OCI-LY1 (cell line): ENCODE measurements at regions not wholly inside any gene's neighbourhood (a gene's known extent, or its start where the extent isn't known, plus 50 kb on each side); places are given as distances from the start of the nearest gene placed in this dataset.

Experiments
- H2AFZ ChIP-seq: fragments of 200-600 bp; sonication (generic), shearing (Covaris generic); 2 replicates; pipeline ENCODE4 v1.6.0; 2014; ENCODE audit warnings: antibody characterized with exemption, mild to moderate bottlenecking, low read length
- H3F3A ChIP-seq: fragments of 200-600 bp; sonication (generic), shearing (Covaris generic); 2 replicates; pipeline ENCODE4 v1.6.0; 2014; ENCODE audit warnings: mild to moderate bottlenecking, antibody characterized with exemption, low read length, moderate library complexity; ENCODE audit not compliant: insufficient read depth
- H3K27ac ChIP-seq: fragments of 200-600 bp; sonication (generic); 2 replicates; pipeline ENCODE4 v1.5.1; 2014; ENCODE audit warnings: low read length, mixed run types, mild to moderate bottlenecking, low read depth; ENCODE audit not compliant: poor library complexity, severe bottlenecking
- H3K27me3 ChIP-seq: fragments of 200-600 bp; sonication (generic); 2 replicates; pipeline ENCODE4 v1.6.0; 2014; ENCODE audit warnings: antibody characterized with exemption, mild to moderate bottlenecking, low read length, moderate library complexity; ENCODE audit not compliant: insufficient read depth
- H3K36me3 ChIP-seq: fragments of 200-600 bp; sonication (generic); 2 replicates; pipeline ENCODE4 v1.6.1; 2014; ENCODE audit warnings: mild to moderate bottlenecking, antibody characterized with exemption, low read length, moderate library complexity, mixed read lengths; ENCODE audit not compliant: insufficient read depth
- H3K4me1 ChIP-seq: fragments of 200-600 bp; sonication (generic); 2 replicates; pipeline ENCODE4 v1.5.1; 2014; ENCODE audit warnings: mild to moderate bottlenecking, low read length, moderate library complexity; ENCODE audit not compliant: insufficient read depth, severe bottlenecking
- H3K4me2 ChIP-seq: fragments of 200-600 bp; sonication (generic), shearing (Covaris generic); 2 replicates; pipeline ENCODE4 v1.6.1; 2014; ENCODE audit warnings: low read length
- H3K4me3 ChIP-seq: fragments of 200-600 bp; sonication (generic); 2 replicates; pipeline ENCODE4 v1.5.1; 2014; ENCODE audit warnings: low read length, low read depth, mild to moderate bottlenecking, mixed read lengths; ENCODE audit not compliant: poor library complexity, severe bottlenecking
- H3K79me2 ChIP-seq: fragments of 200-600 bp; shearing (Covaris generic); 2 replicates; pipeline ENCODE4 v1.6.1; 2016; ENCODE audit warnings: mixed run types, low read length, mixed read lengths; ENCODE audit not compliant: insufficient read depth
- H3K9ac ChIP-seq: fragments of 200-600 bp; sonication (generic), shearing (Covaris generic); 2 replicates; pipeline ENCODE4 v1.6.1; 2014; ENCODE audit warnings: mild to moderate bottlenecking, low read length, mixed read lengths
- H3K9me2 ChIP-seq: fragments of 200-600 bp; sonication (generic), shearing (Covaris generic); 2 replicates; pipeline ENCODE4 v1.6.1; 2014; ENCODE audit warnings: low read depth, mild to moderate bottlenecking, low read length, mixed read lengths
- H3K9me3 ChIP-seq: fragments of 200-600 bp; shearing (Covaris generic); 2 replicates; pipeline ENCODE4 v1.6.1; 2014; ENCODE audit warnings: low read length, mixed read lengths
- H4K20me1 ChIP-seq: fragments of 200-600 bp; sonication (generic), shearing (Covaris generic); 2 replicates; pipeline ENCODE4 v1.6.0; 2016; ENCODE audit warnings: mild to moderate bottlenecking, low read length; ENCODE audit not compliant: insufficient read depth
- EZH2 ChIP-seq: fragments of 200-600 bp; sonication (generic), shearing (Covaris generic); IDR thresholded peaks from 2 replicates; pipeline ENCODE4 v1.8.0; 2017; ENCODE audit warnings: borderline replicate concordance, mixed run types, mild to moderate bottlenecking, antibody characterized with exemption, low read length, moderate library complexity, mixed read lengths
- TF ChIP-seq, protein P1 (sequence below): fragments of 200-600 bp; sonication (generic), shearing (Covaris generic); IDR thresholded peaks from 2 replicates; pipeline ENCODE4 v1.5.1; 2017; ENCODE audit warnings: mild to moderate bottlenecking, antibody characterized with exemption, low read length, moderate library complexity, mixed read lengths

- no peak overlapping the region for H3K27ac ChIP-seq
- no peak overlapping the region for H3K4me2 ChIP-seq
- no peaks in the 10 kb centered on the region for H3K27me3 ChIP-seq
- no peak overlapping the region for H3K4me3 ChIP-seq
- no peaks in the 10 kb centered on the region for H3K9me2 ChIP-seq
- H3K9ac ChIP-seq = no peak overlapping the region
- H3F3A ChIP-seq = no peaks in the 10 kb centered on the region
- H2AFZ ChIP-seq = no peak overlapping the region
- TF ChIP-seq EZH2 = no peak
- TF ChIP-seq, protein P1, sequence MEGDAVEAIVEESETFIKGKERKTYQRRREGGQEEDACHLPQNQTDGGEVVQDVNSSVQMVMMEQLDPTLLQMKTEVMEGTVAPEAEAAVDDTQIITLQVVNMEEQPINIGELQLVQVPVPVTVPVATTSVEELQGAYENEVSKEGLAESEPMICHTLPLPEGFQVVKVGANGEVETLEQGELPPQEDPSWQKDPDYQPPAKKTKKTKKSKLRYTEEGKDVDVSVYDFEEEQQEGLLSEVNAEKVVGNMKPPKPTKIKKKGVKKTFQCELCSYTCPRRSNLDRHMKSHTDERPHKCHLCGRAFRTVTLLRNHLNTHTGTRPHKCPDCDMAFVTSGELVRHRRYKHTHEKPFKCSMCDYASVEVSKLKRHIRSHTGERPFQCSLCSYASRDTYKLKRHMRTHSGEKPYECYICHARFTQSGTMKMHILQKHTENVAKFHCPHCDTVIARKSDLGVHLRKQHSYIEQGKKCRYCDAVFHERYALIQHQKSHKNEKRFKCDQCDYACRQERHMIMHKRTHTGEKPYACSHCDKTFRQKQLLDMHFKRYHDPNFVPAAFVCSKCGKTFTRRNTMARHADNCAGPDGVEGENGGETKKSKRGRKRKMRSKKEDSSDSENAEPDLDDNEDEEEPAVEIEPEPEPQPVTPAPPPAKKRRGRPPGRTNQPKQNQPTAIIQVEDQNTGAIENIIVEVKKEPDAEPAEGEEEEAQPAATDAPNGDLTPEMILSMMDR = no peak
- no peaks in the 10 kb centered on the region for H3K79me2 ChIP-seq
- no peaks in the 10 kb centered on the region for H3K9me3 ChIP-seq
- no peaks in the 10 kb centered on the region for H4K20me1 ChIP-seq
- no peaks in the 10 kb centered on the region for H3K36me3 ChIP-seq
- no peaks in the 10 kb centered on the region for H3K4me1 ChIP-seq
Observed at GRCh38 chr18:78781601-78781960, 198.0 kb upstream of the SALL3 start.

DNA sequence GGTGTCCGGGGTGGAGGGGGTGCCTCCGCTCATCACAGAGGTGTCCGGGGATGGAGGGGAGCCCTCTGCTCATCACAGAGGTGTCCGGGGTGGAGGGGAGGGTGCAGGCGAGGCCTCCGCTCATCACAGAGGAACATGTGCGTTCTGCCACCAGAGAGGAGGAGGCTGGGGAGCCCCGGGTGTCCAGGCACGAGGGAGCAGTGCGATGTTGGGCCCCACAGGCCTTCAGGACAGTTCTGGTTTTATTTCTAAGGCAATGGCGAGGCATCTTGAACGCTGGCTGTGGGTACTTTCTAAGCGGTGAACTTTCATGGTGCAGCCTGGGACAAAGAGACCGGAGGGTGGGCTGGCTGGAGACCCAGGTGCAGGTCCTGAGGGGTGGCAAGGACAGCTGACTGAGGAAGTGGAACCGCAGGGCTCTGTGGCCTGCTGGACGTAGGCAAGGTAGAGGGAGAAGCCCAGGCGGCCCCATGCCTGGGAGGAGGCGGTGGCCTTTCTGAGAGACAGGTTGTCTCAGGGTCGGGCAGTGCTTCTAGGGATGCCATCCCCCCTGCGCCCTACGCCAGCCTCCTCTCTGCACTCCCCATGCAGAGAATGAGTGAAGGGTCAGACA lies 196.6 kb upstream of the SALL3 start:
- H3K9ac ChIP-seq = no peak overlapping the region
- H3K9me2 ChIP-seq = no peaks in the 10 kb centered on the region
- H3K4me3 ChIP-seq = no peak overlapping the region
- no peak overlapping the region for H3K4me2 ChIP-seq
- H3K4me1 ChIP-seq = no peaks in the 10 kb centered on the region
- H3F3A ChIP-seq = no peaks in the 10 kb centered on the region
- no peaks in the 10 kb centered on the region for H3K9me3 ChIP-seq
- H3K27me3 ChIP-seq = no peaks in the 10 kb centered on the region
- H2AFZ ChIP-seq = no peak overlapping the region
- H3K79me2 ChIP-seq = no peaks in the 10 kb centered on the region
- H4K20me1 ChIP-seq = no peaks in the 10 kb centered on the region
- no peak overlapping the region for H3K27ac ChIP-seq
- TF ChIP-seq, protein P1 = no peak
- TF ChIP-seq EZH2 = no peak
- no peaks in the 10 kb centered on the region for H3K36me3 ChIP-seq

- H3K36me3 ChIP-seq = no peaks in the 10 kb centered on the region
- no peaks in the 10 kb centered on the region for H4K20me1 ChIP-seq
- no peak overlapping the region for H2AFZ ChIP-seq
- H3K4me3 ChIP-seq = no peak overlapping the region
- H3K27me3 ChIP-seq = no peaks in the 10 kb centered on the region
- no peaks in the 10 kb centered on the region for H3K9me3 ChIP-seq
- H3K9me2 ChIP-seq = no peaks in the 10 kb centered on the region
- TF ChIP-seq, protein P1 = no peak
- no peak for TF ChIP-seq EZH2
- no peak overlapping the region for H3K9ac ChIP-seq
- no peaks in the 10 kb centered on the region for H3F3A ChIP-seq
- no peaks in the 10 kb centered on the region for H3K4me1 ChIP-seq
- H3K27ac ChIP-seq = no peak overlapping the region
- H3K4me2 ChIP-seq = no peak overlapping the region
- H3K79me2 ChIP-seq = no peaks in the 10 kb centered on the region
Observed at GRCh38 chr18:78783564-78783960, 196.1 kb upstream of the SALL3 start.
